GM18873 (cell line): ENCODE measurements at regions not wholly inside any gene's neighbourhood (a gene's known extent, or its start where the extent isn't known, plus 50 kb on each side); places are given as distances from the start of the nearest gene placed in this dataset.
"Not testable (repeated sequence)": the region's sequence is repeated elsewhere in the genome, so short reads cannot be mapped to it uniquely, and the experiment has no call there.

Source experiments
- ATAC-seq: cut with Tn5 transposase; IDR thresholded peaks from one replicate; pipeline ENCODE4 v1.9.1; 2021; ENCODE audit warnings: mild to moderate bottlenecking, moderate library complexity, moderate number of reproducible peaks; ENCODE audit not compliant: unreplicated experiment, low FRiP score

DNA sequence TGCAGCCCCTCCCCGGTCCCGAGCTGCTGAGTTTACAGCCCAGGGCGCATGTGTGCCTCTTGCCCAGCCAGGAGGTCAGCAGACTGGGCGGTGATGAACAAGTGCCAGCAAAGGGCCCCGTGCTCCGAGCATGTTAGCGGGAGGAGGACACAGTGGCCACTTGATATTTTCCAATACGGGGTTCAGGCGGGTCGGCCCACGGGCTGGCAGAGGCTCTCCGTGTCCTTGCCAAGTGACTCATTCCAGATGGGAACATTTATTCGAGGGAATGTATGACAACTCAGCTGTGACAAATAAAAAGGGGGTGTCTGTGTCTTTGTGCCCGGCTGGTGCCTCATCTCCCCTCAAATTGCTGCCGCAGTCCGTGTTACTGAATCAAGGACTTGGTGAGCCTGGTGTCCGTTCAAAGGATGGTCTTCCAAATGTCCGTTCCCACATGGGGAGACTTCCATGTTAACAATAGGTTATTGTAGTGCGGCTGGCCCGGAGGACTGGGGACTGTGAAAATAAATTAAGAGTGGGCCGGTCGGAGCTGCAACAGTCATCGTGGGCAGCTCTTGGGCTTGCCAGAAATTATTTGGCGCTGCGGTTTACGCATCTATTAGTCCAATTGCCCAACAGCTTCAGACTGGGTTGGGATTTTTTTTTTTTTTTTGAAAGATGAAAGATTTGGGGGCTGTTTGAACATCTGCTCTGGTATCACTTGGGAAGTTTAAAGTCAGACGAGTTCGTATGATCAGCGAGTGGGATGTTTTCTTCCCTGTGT, 174.0 kb upstream of the CIBAR2 start:
- no peak for ATAC-seq

DNA sequence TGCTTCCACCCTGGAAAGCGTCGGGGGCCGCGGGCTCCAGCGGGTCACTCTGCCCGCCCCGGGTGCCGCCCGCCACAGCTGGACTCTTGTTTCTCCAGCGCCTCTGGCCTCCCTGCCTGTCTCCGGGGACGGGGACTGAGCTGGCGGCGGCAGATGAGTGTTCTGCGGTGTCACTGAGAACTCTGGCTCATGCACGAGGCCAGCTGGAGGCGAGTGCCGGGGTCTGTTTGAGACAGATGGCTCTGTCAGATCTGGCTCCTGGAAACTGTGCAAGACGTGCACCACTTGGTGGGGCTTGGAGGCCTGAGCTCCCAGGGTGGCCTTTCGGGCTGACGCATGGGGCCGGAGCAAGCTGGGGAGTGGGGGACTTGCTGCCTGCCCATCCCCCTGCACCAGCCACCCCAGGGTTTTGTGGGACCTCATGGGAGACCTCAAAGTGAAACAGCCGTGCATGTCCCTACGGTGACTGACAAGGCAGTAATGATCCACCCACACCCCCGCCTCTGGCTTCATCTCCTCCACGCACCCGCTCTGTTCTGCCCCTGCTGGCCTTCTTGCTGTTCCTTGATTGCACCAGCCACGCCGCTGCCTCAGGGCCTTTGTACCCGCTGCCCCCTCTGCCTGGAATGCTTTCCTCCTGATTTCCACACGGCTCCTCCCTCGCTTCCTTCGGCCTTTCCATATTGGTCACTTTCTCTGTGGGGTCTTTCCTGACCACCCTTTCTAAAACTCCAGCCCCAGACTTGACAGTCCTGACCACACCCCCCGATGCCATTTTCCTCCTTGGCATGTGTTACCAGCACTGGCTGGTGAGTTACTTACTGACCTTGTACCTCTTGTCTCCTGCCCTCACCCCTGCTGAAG, 174.9 kb upstream of the CIBAR2 start:
- ATAC-seq: no peak

DNA sequence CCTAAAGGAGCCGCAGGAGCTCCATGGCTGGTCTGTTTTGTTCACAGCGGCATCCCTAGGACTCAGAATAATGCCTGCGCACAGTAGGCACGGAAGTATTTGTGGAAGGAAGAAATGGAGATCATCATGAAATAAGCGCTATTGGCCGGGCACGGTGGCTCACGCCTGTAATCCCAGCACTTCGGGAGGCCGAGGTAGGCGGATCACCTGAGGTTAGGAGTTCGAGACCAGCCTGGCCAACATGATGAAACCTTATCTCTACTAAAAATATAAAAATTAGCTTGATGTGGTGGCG, 175.5 kb upstream of the CIBAR2 start:
- ATAC-seq: not testable (repeated sequence)

DNA sequence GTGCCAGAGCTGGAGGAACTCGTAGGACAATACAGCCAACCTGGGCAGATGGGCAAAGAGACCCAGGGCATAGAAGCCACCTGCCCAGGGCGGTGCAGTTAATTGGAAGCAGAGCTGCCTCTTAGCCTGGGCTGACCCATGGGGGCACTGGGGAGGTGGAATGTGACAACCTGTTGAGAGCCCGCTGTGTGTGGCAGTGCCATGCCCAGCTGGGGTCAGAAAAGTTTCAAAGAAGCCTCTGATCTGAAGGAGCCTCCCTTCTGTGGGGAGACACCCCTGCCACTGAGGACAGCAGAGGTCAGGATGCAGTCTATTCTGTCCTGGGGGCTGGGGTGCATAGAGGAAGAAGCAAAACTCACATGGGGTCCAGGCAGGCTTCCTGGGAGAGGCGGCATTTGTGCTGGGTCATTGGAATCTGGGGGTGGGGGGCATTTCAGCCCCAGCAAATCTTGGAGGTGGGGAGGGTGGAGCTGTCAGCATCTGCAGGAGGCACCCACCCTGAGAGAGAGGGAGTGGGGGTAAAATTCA, 176.1 kb upstream of the CIBAR2 start:
- ATAC-seq: no peak

DNA sequence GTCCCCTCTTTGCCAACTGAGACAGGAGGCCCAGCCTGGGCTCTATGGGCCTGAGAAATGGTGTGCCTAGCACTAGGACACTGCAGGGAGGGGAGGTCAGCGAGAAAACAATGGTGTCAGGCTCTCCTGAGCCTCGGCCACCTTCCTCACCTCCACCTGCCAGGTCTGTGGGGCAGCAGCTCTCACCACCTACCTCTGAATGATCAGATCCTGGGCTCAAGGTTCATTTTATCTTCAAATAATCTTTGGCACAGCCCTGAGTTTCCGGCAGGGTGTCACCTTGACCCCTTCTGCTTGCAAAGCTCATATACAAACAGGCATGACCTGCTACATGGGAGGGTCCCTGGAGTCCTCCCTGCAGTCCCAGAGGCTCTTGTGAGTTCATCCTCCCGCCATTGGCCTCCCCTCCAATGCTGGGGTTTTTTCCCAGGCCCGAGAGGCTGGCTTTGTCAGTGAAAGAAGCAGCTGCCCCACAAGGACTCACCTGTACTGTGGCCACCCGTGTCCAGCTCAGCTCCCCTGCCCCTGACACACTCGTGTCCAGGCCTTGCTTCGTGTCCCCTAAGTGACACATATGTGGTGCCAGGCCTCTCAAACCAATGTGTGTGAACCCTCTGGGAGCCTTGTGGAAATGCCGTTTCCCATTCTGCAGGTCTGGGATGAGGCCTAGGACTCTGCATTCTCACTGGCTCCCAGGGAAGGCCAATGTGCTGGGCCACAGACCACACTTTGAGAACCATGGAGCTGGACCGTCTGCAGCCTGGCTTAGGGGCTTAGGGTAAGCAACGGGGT, 176.8 kb upstream of the CIBAR2 start:
- no peak for ATAC-seq

DNA sequence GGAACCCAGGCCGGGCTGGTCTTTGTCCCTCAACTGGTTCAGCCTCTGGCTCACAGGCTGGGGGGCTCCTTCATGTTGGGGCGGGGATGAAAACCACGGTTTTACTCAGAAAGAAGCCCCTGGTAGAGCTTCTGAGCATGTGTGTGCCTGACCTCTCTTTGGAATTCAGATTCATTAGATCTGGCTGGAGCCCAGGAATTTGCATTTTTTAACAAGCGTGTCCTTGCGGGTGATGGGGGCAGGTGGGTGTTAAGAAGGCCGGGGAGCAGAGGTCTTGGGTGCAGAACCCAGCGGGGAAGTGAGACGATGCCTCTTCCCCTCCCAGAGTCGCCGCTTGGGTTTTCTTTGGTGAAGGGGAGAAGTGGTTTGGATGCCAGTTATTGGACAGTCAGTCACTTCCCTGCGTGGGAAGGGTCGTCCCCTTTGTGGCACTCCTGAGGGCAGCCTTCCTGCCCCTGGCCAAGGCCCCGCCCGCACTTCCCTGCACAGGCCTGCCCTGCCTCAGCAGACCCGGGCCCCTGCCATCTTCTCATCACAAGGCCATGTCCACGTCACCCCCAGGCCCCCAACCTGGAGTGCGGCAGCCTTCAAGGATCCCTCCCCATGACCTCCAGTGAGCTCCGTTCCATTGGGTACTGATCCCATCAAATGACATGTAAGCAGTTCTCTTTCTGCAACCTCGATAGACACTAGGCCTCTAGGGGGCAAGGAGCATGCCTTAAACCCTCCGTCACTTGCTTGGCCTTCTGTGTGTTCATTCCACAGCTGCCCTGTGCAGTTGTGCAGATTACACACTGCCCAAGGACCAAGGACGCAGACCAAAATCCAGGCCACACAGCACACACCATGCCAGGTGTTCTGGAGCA, 177.7 kb upstream of the CIBAR2 start:
- no peak for ATAC-seq

DNA sequence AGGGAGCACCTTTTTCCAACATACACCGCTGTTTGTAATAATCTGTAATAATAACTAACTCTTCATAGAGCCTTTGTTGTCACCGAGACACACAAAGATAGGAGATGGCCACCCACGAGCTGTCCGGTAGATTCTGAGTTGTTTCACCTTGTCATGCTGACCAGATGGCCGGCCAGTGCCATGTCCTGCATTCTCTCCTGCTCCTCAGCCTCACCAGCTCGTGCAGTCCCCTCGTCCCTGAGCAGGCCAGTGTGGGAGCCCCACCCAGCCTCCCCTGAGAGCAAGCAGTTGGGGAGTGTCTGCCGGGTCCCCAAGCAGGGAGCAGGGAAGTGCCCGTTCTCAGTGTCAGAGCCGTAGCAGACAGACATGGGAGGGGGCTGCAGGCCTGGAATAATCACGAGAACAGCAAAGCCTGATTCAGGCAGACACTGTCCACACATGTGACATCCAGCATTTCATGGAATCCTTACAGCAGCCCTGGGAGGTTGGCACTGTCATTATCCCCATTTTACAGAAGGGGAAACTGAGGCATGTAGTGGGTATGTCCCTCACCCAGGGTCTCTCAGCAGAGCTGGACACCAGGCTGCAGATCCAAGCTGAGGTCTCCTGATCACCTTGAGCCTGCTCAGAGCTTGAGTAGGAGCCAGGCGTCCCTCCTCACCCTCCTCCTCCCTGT, 178.5 kb upstream of the CIBAR2 start:
- no peak for ATAC-seq

DNA sequence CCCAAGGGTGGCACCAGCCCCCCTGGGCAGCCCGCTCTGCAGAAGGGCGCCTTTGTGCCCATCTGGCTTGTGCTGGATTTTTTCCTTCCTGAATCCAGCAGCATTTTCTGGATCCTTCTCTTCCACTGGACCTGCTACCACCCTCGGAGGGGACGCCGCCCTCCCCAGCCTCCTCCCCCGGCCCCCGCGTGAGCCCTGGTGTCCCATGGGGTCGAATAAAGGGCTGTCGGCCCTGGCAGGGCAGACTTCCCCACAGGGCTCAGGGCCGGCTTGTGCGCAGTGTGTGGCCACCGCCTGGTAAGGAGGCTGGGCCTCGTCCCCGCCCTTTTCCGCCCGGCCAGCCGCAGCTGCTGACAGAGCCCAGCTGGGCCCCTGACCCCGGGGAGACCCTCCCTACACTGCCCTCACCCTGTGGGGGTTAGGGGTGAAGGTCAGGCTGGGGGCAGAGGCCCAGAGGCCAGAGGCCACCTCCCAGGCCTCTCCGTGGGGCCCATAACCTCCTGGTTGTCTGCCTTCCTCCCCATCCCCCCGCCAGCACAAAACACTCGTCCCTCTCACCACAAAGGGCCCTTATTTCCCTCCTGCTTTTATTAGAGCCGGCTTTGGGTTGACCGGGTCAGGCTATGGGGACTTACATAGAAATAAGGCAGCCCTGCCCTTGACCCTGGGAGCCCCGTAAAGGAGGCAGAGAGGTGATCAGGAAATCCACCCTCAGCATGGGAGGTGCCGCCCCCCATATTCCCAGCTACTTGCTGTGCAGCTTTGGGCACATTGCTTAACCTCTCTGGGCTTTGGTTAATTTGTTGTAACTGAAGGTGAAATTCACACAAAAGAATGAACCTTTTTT, 179.3 kb upstream of the CIBAR2 start:
- no peak for ATAC-seq

DNA sequence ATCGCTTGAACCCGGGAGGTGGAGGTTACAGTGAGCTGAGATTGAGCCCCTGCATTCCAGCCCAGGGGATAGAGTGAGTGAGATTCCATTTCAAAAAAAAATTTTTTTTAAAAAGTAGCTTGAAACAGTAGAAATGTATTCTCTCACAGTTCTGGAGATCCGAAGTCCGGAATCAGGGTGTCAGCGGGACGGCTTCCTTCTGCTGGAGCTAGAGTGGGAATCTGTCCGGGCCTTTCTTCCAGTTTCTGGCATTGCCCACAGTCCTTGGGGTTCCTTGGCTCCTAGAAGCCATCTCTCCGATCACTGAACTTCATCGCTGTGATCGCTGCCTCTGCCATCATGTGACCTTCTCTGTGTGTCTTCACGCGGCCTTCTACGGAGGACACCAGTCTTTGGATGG, 181.2 kb upstream of the CIBAR2 start:
- no peak for ATAC-seq

DNA sequence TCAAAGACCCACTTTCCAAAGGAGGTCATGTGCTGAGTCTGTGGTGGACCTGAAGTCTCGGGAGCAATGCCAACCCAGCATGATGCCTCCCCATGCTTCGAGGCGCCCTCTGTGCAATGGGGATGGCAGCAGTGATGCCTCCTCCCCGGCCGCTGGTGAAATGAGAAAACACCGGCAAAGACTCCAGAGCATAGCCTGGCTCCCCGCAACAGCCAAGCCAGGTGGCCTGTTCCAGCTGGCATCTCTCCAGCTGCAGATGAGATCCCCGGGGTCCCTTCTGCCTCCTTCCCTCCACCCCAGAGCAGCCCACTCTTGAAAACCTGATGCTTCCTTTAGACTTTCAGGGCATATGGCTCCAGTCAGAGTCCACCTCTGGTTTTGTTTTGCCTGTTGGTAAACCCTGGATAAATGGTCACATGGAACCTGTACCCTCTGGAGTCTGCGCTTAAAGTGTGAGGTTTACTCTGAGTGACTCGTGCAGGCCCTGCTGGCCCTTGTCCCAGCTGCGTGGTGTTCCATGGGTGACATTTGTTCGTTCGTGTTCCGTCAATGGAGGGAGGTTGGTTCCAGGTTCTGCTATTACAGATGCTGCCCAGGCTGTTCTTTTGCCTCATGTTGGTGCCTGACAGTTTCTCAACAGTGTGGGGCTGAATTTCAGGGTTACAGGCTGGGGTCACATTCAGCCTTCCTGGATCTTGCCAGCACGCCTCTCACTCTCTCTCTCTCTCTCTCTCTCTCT, 181.8 kb upstream of the CIBAR2 start:
- ATAC-seq: no peak

DNA sequence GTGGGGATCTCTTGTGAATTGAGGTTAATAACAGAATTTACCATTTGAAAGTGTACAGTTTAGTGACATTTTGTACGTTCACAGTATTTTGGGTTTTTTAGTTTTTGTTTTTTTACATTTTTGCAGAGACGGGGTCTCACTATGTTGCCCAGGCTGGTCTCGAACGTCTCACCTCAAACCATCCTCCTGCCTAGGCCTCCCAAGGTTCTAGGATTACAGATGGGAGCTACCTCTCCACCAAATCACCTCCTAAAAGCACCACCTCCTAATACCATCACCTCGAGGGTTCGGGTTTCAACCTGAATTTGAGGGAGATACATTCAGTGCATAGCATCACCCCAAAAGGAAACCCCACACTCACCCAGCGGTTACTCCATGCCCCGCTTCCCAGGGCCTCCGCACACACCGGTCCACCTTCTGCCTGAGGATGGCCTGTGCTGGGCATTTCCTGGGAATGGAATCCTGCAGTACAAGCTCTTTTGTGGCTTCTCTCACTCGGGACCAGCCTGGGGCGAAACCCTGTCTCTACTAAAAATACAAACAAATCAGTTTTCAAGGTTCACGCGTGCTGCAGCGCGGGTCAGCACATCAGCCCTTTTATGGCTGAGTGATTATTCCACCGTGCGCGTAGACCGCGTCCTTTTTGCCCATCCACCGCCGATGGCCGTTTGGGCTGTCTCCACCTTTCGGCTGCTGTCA, 182.7 kb upstream of the CIBAR2 start:
- ATAC-seq: no peak

DNA sequence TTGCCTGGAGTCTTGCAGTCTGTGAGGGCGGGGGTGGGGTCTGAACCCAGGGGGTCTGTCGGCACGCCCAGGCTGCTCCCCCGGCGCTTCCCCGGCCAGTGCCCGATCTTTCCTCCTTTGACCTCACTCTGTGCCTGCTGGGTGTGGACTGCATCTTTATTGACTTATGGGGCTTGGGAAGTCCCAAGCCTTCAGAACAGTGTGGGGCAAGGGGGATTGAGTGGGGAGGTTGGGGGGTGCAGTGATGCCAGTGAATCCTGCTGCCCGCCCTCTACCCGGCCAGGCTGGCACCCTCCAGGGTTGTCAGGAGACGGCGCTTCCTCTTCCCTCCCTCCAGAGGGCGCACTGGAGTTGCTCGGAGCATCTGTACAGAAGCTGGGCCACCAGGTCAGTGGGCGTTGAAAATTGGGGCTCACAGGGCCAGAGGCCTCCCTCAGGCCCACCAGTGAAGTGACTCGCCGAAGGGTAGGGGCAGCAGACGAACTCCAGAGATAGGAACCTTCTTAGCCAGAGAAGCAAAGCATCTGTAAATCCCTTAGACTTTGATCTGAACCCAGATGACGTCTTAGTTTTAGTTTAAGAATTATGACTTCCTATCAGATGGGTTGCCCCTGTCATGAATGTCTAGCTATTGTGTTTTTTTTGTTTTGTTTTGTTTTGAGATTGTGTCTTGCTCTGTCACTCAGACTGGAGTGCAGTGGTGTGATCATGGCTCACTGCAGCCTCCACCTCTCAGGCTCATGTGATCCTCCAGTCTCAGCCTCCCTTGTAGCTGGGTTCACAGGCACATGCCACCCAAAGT, 184.8 kb upstream of the CIBAR2 start:
- no peak for ATAC-seq

DNA sequence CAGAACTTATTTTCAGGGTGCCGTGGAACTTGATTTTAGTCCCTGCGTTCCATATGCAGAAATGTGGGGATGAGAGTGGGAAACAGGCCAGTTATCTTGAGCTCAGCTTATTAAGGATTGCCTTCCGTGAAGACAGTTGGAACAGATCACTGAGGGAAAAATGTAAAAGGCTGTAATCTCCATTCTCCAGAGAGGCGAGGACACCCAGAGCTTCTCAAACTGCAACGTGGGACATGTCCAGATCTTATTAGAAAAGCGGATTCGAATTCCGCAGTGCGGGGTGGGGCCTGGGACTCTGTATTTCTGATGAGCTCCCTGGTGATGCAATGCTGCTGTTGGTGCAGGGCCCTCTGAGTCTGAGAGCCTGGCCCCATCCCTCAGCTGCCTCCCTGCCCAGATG, 185.6 kb upstream of the CIBAR2 start:
- ATAC-seq: no peak

DNA sequence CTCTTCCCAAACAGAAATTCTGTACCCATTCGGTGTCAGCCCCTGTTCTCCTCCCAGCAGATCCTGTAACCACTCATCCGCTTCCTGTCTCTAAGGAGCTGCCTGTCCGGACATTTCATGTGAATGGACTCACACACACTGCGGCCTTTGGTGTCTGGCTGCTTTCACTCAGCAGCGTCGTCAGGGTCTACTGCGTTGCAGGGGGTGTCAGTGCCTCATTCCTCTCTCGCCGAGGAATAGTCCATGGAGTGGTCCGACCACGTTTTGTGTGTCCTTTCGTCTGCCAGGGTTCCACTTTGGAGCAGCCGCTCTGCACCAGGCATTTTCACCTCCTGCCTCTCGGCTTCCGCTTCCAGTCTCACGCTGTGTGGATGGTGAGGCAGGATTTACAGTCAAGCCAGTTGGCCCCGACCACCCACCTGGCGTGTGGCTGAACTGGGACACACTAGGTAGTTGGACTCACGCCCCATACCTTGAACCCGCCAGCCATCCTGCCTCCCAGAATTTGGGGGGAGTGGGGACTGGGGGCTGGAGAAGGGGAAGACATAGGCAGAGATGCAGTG, 188.2 kb upstream of the CIBAR2 start:
- ATAC-seq: no peak

DNA sequence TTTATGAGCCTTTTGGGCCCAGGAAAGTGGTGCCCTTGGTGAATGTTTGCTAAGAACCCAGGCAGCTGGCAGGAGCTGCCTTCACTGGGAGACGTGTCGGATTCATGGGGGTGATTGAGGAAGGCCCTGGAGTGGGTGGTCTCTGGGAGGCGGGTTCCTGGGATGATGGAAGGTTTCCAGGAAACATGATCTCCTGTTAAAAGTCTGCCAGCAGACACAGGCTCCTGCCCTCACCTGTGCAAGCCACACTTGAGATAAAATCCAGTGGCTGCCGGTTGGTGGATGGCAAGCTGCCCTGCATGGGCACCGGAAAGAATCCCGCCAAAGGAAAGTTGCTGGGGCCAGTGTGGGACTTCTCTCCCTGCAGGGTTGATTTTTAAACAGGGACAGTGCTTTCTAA, 189.0 kb upstream of the CIBAR2 start:
- no peak for ATAC-seq
